ENCODE measurements at regions not wholly inside any gene's neighbourhood (a gene's known extent, or its start where the extent isn't known, plus 50 kb on each side); places are given as distances from the start of the nearest gene placed in this dataset.

DNA sequence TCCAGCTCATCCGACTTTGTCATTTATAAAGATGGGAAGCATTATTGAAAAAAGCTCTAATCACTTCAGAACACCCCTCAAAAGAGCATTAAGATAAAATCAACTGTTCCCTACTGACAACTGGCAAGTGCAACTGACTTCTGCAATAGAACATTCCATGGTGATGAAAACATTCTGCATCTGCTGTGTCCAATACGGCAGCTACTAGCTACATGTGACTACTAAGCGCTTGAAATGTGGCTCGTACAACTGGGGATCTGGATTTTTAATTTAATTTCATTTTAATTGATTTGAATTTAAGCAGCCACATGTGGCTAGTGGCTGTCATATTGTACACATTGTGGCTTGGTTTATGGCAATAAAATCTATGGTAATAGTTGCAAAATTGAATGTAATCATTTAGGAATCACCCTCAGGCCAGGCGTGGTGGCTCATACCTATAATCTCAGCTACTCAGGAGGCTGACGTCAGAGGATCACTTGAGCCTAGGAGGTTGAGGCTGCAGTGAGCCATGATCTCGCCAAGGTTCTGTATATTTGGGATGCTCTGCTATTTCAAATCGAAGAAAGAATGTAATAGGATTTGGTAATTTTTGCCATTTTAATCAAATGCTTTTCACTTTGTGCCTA, 390.3 kb downstream of the GABRB3 start:
- DNase-seq (ENCODE audit: extremely low spot score, insufficient read length, low read depth) (no peak), FAIRE-seq (no peak)

DNA sequence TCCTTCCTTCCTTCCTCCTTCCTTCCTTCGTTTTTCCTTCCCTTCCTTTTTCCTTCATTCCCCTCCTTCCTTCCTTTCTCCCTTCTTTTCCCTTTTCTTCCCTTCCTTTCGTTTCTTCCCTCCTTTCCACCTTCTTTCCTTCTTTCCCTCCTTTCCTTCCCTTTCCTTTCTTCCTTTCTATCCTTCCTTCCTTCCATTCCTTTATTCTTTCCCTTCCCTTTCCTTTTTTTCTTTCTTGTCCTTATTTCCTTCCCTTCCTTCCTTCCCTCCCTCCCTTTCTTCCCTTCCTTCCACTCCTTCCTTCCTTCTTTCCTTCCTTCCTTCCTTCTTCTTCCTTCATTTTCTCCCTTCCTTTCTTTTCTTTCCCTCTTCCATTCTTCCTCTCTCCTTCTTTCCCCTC, 394.6 kb downstream of the GABRB3 start:
- DNase-seq (ENCODE audit: extremely low spot score, insufficient read length, low read depth) = no peak
- no peak for FAIRE-seq

- no peak for DNase-seq (ENCODE audit: extremely low spot score, insufficient read length, low read depth)
- FAIRE-seq = no peak
These were observed 396.6 kb downstream of the GABRB3 start for GRCh38 chr15:26376243-26376642.

DNA sequence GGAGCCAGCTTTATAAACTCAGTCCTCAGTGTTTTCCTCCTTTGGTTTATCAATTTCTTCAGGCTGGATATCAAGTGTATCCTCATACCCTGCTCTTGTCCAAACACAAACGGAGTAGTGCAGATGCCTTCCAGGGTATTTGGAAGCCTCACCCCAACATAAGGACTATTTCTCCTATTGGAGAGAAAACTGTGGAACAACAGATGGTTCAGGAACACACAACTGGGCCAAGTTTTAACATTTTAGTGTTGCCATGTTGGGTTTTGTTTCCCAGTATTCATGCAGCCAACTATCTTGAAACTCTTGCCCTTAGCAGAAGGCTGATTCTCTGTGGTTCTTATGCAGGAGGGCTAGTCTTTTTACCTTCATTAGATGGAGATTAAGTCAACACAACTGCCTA, 398.1 kb downstream of the GABRB3 start:
- FAIRE-seq (no peak), DNase-seq (ENCODE audit: extremely low spot score, insufficient read length, low read depth) (no peak)

DNA sequence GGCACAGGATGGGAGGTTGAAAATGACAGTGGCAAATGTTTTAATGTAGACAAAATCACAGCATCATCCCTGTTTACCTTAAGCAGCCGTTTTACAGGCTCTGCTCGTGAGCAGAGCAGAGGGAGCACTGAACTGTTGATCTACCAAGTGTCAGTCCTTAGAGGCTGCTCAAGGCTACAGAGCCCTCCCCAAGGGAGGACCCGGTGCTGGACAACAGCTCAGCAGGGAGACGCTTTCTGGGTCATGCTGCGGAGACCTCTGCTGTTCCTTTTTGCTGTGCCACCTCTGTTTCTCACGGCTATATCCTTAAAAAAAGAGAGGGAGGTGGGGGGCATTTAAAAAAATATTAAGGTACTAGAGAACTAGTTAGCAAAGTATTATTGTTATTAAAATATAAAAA, 400.2 kb downstream of the GABRB3 start:
- DNase-seq (ENCODE audit: extremely low spot score, insufficient read length, low read depth) = no peak
- FAIRE-seq = no peak

DNA sequence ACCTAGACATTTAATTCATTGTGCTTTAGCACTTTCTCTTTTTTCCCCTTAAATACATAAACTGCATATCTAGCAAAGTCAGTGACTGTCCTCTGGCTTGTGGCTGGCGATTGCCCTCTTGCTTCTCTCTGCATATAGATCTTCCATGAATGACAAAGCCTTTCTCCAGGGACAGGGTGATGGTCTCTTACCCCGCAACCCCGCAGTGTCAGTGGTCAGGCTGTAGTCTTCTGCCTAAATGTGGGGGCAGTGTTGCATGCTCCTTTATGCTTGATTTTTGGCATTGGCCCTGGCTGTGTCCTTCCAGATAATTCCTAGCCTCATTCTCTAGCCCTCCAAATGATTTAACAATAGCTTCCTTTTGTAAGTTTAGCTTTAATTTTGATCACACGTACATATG, 407.8 kb downstream of the GABRB3 start:
- no peak for FAIRE-seq
- DNase-seq (ENCODE audit: extremely low spot score, insufficient read length, low read depth) = no peak

- DNase-seq (ENCODE audit: extremely low spot score, insufficient read length, low read depth) = no peak
- no peak for FAIRE-seq
These were observed 413.0 kb downstream of the GABRB3 start for GRCh38 chr15:26359855-26360254.

- FAIRE-seq (no peak), DNase-seq (ENCODE audit: extremely low spot score, insufficient read length, low read depth) (no peak)
These were observed 414.2 kb downstream of the GABRB3 start for GRCh38 chr15:26358708-26359107.

- DNase-seq (ENCODE audit: extremely low spot score, insufficient read length, low read depth) (no peak), FAIRE-seq (no peak)
These were observed 415.2 kb downstream of the GABRB3 start for GRCh38 chr15:26357653-26358052.

DNA sequence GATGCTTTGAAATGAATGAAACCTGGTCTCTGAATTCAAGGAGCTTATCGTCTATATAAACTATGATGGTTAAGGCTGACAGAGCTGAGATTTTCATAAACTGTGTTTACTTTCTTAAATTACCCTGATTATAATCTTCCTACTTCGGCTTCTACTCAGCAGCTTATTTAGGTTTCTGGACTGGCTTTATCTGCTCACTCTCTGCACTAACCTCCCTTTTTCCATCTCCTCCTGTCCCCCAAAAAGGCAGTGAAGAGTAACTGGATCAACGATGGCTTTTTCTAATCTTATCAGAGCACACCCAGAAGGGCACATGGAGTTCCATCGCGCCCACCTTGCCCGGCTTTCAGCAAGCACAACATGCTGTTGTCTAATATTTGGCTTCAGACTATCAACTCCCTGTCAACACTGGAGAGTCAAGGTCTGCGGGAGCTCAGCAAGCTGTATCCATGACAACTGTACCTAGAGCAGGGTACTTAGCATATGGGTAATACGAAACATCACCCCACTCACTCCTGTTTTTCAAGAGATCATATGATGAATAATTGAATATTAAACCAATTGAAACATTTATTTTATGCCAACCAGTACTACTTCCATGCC, 417.3 kb downstream of the GABRB3 start:
- FAIRE-seq = no peak

GRCh38 chr15:26352909-26353308, 420.0 kb downstream of the GABRB3 start:
- FAIRE-seq = no peak

More for the DNA sequence above, 417.3 kb downstream of the GABRB3 start:
- DNase-seq (ENCODE audit: extremely low spot score, insufficient read length, low read depth) = no peak

GRCh38 chr15:26352406-26352805, 420.5 kb downstream of the GABRB3 start:
- FAIRE-seq = no peak
- DNase-seq (ENCODE audit: extremely low spot score, insufficient read length, low read depth) = no peak

More at GRCh38 chr15:26352909-26353308, 420.0 kb downstream of the GABRB3 start:
- DNase-seq (ENCODE audit: extremely low spot score, insufficient read length, low read depth) = no peak

DNA sequence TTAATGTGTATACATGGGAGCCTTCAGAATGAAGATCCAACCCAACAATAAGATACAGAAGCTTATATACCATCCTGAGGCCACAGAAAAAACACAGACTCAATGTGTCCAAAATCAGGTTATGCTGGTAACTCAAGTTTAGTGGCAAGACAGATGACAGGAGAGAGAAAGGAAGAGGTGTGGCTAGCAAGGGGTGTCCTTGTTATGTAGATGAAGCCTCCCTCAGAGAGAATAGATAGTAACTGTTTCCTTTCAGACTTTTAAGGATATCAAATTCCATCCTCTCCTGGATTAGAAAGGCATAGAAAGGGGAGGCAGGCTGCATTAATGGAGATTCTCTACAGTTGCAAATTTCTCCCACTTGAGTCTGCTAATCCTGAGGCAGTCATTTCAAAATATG, 447.4 kb downstream of the GABRB3 start:
- no peak for DNase-seq (ENCODE audit: extremely low spot score, insufficient read length, low read depth)
- no peak for FAIRE-seq

DNA sequence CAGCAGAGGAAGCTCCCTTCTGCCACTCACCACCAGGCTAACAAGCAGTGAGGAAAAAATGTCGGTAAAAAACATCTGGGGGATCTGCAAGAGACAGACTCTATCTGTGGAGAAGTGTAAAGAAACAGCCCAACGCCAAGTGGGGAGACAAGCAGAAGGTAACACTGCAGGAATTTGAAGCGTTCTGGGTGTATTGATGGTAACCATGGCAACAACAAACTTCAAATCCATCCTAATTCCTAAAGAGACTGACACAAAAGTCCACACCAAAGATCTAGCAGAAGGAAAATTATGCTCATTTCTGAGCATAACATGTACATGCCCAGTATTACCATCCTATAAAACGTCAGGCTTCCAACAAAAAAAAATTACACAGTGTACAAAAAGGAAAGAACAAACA, 449.3 kb downstream of the GABRB3 start:
- no peak for FAIRE-seq
- no peak for DNase-seq (ENCODE audit: extremely low spot score, insufficient read length, low read depth)

DNA sequence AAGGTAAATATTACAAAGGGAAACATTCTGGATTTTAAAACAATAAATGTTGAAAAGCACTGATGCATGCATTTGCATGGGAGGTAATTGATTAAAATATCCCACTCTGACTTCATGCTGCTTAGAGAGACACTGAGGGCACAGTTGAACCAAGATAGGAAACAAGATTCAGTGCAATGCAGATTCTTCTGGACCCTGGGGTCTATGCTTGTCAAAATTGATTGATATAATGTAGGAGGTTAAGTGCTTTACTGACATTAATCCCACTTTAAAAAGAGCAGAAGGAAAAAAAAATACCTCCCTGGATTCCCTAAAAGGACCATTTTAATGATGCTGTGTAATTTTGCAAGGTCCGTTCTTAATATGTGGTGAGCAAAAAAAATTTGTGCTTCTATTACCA, 454.2 kb downstream of the GABRB3 start:
- FAIRE-seq (no peak), DNase-seq (ENCODE audit: extremely low spot score, insufficient read length, low read depth) (no peak)

DNA sequence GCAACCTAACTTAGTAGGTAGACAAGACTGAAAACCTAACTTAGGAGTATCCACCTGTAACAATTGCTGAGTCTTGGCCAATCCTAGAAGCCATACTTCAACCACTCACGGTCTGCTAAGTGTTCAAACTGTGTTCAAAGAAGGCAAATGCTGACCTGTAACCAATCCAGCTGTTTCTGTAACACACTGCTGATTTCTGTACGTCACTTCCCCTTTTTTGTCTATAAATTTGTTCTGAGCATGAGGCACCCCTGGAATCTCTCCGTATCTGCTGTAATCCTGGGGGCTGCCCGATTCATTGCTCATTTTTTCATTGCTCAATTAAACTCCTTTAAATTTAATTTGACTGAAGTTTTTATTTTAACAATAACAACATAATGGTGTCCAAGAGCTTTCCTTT, 451.4 kb upstream of the ATP10A start:
- no peak for DNase-seq (ENCODE audit: extremely low spot score, insufficient read length, low read depth)
- no peak for FAIRE-seq

- FAIRE-seq (no peak), DNase-seq (ENCODE audit: extremely low spot score, insufficient read length, low read depth) (no peak)
These were observed 448.6 kb upstream of the ATP10A start for GRCh38 chr15:26311710-26312236.

- DNase-seq (ENCODE audit: extremely low spot score, insufficient read length, low read depth) (no peak), FAIRE-seq (no peak)
These were observed 435.6 kb upstream of the ATP10A start for GRCh38 chr15:26298659-26299170.

DNA sequence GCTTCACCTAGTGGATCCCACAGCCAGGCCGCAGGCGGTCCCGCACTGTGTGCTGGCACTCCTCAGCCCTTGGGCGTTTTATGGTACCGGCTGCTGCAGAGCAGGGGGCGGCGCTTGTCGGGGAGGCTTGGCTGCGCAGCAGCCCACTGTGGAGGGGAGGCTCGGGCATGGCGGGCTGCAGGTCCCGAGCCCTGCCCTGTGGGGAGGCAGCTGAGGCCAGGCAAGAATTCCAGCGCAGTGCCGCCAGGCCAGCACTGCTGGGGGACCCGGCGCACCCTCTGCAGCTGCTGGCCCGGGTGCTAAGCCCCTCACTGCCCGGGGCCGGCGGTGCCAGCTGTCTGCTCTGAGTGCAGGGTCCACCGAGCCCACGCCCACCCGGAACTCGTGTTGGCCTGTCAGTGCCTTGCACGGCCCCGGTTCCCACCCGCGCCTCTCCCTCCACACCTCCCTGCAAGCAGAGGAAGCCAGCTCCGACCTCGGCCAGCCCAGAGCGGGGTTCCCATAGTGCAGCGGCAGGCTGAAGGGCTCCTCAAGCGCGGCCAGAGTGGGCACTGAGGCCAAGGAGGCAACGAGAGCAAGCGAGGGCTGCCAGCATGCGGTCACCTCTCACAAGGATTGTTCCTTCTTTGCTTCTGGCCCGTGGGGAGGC, 435.0 kb upstream of the ATP10A start:
- DNase-seq (ENCODE audit: extremely low spot score, insufficient read length, low read depth) (no peak), FAIRE-seq (no peak)

DNA sequence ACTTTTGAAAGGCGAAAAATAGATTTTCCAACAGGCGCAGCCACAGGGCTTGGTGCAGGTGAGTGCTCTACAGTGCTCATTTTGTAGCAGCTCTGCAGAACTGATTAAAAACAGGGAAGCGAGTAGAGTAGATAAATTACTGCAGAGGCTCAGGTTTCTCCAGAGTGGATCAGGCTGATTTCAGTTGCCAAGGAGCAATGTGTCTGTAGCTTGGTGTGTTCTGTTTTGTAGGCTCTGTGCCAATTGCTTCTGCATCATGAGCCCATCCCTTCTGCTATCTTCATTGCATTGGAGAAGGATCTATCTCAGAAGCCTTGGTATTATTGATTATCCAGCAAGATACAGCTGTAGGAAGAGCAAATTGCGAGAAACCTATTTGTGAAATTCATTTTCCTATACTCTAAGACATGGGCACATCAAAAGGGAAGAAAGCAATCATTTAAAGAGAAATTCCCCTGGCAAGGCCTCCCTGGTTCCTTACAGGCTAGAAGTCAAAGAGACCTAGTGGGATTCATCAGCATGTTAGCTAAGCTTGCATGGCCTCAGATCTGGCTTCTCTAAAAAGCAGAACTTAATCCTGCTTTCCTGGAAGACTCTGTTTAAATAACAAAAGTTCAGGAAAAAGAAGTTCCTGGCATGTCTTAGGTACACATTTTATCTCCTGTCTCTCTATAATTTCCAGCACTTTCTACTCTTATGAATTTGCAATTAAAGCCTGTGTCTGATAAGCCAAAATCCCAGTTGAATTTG, 432.4 kb upstream of the ATP10A start:
- DNase-seq (ENCODE audit: extremely low spot score, insufficient read length, low read depth) = no peak

More for the DNA sequence above, 432.4 kb upstream of the ATP10A start:
- no peak for FAIRE-seq
